ENCODE measurements at regions not wholly inside any gene's neighbourhood (a gene's known extent, or its start where the extent isn't known, plus 50 kb on each side); places are given as distances from the start of the nearest gene placed in this dataset.

DNA sequence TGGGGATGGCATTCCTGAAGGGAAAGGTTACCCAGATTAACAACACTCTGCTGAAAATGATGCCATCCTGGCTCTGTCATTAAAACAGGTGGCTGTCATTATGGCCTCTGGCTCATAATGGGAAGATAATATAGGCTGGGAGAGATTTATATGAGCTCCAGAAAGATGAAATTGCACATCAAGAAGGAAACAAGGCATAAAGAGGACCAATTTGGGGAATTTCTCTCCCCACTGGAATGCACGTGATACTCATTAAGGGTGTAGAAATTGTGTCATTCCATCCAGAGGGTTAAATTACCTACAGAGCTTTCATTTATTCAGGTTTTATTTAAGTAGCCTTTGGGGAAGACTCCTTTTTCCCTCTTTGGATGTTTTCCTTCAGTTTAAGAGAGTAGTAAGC lies 71.6 kb upstream of the CELF2 start:
- H3K27me3 ChIP-seq, result no peaks in the 10 kb centered on the region
- TF ChIP-seq, protein P1, sequence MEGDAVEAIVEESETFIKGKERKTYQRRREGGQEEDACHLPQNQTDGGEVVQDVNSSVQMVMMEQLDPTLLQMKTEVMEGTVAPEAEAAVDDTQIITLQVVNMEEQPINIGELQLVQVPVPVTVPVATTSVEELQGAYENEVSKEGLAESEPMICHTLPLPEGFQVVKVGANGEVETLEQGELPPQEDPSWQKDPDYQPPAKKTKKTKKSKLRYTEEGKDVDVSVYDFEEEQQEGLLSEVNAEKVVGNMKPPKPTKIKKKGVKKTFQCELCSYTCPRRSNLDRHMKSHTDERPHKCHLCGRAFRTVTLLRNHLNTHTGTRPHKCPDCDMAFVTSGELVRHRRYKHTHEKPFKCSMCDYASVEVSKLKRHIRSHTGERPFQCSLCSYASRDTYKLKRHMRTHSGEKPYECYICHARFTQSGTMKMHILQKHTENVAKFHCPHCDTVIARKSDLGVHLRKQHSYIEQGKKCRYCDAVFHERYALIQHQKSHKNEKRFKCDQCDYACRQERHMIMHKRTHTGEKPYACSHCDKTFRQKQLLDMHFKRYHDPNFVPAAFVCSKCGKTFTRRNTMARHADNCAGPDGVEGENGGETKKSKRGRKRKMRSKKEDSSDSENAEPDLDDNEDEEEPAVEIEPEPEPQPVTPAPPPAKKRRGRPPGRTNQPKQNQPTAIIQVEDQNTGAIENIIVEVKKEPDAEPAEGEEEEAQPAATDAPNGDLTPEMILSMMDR (IDR thresholded peaks at IDR 0.05), result no peak
- H3K4me3 ChIP-seq, result no peak overlapping the region
- no peaks in the 10 kb centered on the region for H3K4me1 ChIP-seq
- H3K36me3 ChIP-seq, result no peaks in the 10 kb centered on the region
- no peaks in the 10 kb centered on the region for H3K9me3 ChIP-seq
- H3K27ac ChIP-seq, result no peak overlapping the region
- DNase-seq (ENCODE audit: low spot score), result no peak

DNA sequence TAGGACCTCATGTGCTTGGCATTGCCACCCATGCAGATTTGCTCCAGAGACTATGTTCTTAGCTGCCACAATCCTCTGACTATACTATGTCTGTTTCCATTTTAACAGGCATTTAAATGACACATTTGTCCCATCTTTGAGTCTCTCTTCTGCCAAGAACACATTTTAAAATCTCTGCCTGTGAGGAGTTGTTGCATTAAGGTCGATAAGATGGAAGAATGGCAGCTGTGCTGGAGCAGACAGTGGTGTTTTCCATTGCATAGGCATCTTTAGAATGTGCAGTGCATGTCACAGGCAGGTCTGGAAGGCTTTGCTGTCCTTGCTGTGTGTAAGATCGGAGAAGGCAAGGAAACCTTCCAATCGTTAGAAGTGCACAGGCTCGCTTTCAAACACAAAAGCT lies 70.9 kb upstream of the CELF2 start:
- TF ChIP-seq, protein P1 (IDR thresholded peaks at IDR 0.05), result no peak
- no peaks in the 10 kb centered on the region for H3K4me1 ChIP-seq
- no peaks in the 10 kb centered on the region for H3K27me3 ChIP-seq
- no peak overlapping the region for H3K4me3 ChIP-seq
- no peak for DNase-seq (ENCODE audit: low spot score)
- H3K27ac ChIP-seq, result no peak overlapping the region
- no peaks in the 10 kb centered on the region for H3K9me3 ChIP-seq
- H3K36me3 ChIP-seq, result no peaks in the 10 kb centered on the region

DNA sequence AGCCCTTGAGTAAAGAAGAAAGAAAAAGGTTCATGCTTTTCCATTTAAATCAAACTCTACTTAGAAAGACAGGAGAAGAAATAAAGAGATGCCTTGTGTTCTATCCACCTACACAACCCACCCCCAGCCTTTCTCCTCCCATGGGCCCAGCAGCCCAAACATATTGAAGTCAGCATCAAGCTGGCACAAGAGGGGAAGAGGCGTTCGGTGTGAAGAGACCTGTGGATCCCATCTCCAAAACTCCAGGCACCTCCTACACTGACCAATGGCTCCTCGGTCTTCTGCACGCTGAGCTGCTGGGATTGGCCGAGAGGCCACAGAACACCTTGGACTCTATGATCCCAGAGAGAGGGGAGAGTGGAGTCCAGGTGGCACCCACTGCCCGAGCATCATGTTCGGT lies 66.0 kb upstream of the CELF2 start:
- H3K4me3 ChIP-seq, result no peak overlapping the region
- H3K4me1 ChIP-seq, result no peaks in the 10 kb centered on the region
- no peak overlapping the region for H3K27ac ChIP-seq
- H3K36me3 ChIP-seq, result no peaks in the 10 kb centered on the region
- H3K27me3 ChIP-seq, result no peaks in the 10 kb centered on the region
- TF ChIP-seq, protein P1 (IDR thresholded peaks at IDR 0.05), result no peak
- DNase-seq (ENCODE audit: low spot score), result no peak
- H3K9me3 ChIP-seq, result no peaks in the 10 kb centered on the region

DNA sequence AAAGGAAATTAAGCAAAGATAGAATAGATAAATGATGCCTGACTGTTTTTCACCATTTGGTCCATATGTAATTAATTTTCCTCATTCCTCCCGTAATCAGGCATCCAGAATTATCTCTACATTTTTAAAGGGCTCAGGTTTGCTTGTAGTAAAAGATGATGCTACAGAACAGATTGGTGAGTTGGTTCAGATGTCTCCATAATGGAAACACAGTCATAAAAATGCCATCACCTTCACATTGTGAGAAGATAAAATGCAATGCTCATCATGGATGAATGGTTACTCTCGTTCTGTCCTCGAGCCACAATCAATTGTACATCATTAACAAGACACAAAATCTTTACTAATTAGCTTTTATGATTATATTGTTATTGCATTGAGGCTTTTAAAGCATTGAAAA lies 64.9 kb upstream of the CELF2 start:
- no peaks in the 10 kb centered on the region for H3K4me1 ChIP-seq
- no peak overlapping the region for H3K4me3 ChIP-seq
- no peaks in the 10 kb centered on the region for H3K36me3 ChIP-seq
- no peaks in the 10 kb centered on the region for H3K9me3 ChIP-seq
- H3K27ac ChIP-seq, result no peak overlapping the region
- no peaks in the 10 kb centered on the region for H3K27me3 ChIP-seq
- TF ChIP-seq, protein P1 (IDR thresholded peaks at IDR 0.05), result no peak
- DNase-seq (ENCODE audit: low spot score), result no peak

DNA sequence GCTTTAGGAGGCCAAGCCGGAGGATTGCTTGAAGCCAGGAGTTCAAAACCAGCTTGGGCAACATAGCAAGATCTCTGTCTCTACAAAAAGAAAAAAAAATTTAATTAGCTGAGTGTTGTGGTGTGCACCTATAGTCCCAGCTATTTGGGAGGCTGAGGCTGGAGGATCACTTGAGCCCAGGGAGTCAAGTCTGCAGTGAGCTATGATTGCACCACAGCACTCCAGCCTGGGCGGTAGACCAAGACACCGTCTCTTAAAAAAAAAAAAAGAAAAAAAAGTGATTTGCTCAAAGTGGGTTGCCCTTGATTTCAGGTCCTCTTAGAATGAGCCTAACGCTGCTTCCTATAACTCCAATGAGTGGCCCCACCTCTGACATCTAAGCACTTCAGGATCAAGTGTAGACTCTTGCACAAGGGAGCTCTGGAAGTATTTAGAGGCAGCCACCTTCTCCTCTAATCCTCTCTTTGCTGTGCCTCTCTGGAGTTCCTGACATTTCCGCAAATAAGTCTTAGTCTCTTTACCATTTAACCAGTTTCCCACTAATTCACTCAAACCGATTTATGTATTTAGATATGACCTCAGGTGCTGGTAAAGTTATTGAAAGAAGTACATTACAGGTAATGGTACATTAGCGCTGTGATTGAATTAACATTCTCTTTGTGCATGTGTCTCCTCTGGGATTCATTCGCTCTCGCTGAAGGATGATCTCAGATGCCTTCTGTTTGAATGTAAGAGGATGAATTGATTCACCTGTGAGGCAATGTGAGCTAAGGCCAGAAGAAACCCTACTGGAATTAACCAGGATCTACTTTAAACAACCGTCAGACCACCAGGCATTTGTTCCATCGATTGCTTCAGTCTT lies 60.8 kb upstream of the CELF2 start:
- Histone ChIP-seq H3K4me3 (no peak overlapping the region), H3K9me3 (no peaks in the 10 kb centered on the region), H3K36me3 (no peaks in the 10 kb centered on the region), H3K27me3 (no peaks in the 10 kb centered on the region), H3K27ac (no peak overlapping the region), H3K4me1 (peaks cover 0 to 8% of the 10 kb centered on the region in 2 donors)
- TF ChIP-seq, protein P1 (IDR thresholded peaks at IDR 0.05), result no peak
- DNase-seq (ENCODE audit: low spot score), result no peak

DNA sequence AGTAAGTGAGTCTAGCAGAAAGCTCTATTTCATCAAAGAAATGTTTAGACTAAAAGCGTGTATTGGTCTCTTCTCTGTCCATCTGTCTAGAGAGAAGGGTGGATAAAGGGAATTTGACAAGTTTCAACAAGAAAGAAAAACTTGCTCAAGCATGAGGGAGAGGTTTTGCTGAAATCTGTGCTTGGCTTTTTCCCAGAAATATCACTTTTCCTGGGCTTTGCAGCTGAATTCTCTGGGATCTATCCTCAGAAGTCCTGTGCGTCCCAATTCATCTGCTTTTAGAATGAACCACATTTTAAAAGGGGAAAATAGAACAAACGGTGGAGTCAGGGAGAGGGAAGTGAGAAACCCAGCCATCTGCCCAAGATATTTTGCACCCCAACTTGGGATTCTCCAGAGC lies 59.6 kb upstream of the CELF2 start:
- Histone ChIP-seq H3K4me3 (no peak overlapping the region), H3K4me1 (peaks cover 0 to 8% of the 10 kb centered on the region in 2 donors), H3K9me3 (no peaks in the 10 kb centered on the region), H3K27ac (no peak overlapping the region), H3K27me3 (no peaks in the 10 kb centered on the region), H3K36me3 (no peaks in the 10 kb centered on the region)
- no peak for DNase-seq (ENCODE audit: low spot score)
- TF ChIP-seq, protein P1 (IDR thresholded peaks at IDR 0.05), result no peak

All from right atrium auricular region (tissue), 2 donors.